K562 (cell line): ENCODE measurements at regions not wholly inside any gene's neighbourhood (a gene's known extent, or its start where the extent isn't known, plus 50 kb on each side); places are given as distances from the start of the nearest gene placed in this dataset.
A peak's percentile ranks its signal among the peaks of the same experiment; 100 is the strongest.

ENCODE experiments used
- ATAC-seq: fragments of 200-7000 bp; cut with Tn5 transposase; 3 replicates; pipeline ENCODE4 v1.9.1; 2020; ENCODE audit warnings: moderate library complexity
- BruUV-seq: library from RNA; stranded (reverse); fragments of 400-500 nt; replicated peaks from 2 replicates; lab custom pipeline; 2021; lab: Mats Ljungman, UMichigan
- CTCF ChIA-PET: fragments of 300-600 bp; formaldehyde crosslinking; extraction: SDS; loops from one replicate; lab custom pipeline; 2021; ENCODE audit warnings: low intra/inter-chr PET ratio; lab: Yijun Ruan, JAX
- POLR2A ChIA-PET: fragments of 300-600, 350-650 bp; sonication (Branson Sonifier 250); formaldehyde crosslinking; extraction: SDS; loops from one replicate; lab custom pipeline; 2021; ENCODE audit warnings: antibody characterized with exemption, inconsistent platforms; lab: Yijun Ruan, JAX
- DNase-seq, 4 experiments: peaks; one replicate each; pipeline versions ENCODE4 v3.0.0 to v3.0.0-alpha.2; 2011 to 2018; ENCODE audit warnings: low spot score in 3 of 4, mixed read lengths in 3 of 4; ENCODE audit errors: extremely low read depth in 1 of 4
- FAIRE-seq: peaks from 2 replicates; lab custom pipeline; 2011; peaks lifted over from hg19 to GRCh38; lab: Jason Lieb, UNC
- H2AFZ ChIP-seq: 2 replicates; pipeline ENCODE4 v1.6.0; 2011; ENCODE audit warnings: low read depth, low read length, control low read depth, inconsistent platforms
- H3K27ac ChIP-seq: fragments of 200-600 bp; 3 replicates; pipeline ENCODE4 v1.8.0; 2011; ENCODE audit warnings: low read depth, mild to moderate bottlenecking, control low read depth, inconsistent platforms, low read length, moderate library complexity, mixed read lengths; ENCODE audit errors: extremely low read depth
- H3K27me3 ChIP-seq, 2 experiments: fragments of 300-600 bp in 1 of 2; 2 replicates in 1 of 2; 3 replicates in 1 of 2; pipeline versions ENCODE4 v1.6.0 to v1.8.0; 2011; ENCODE audit warnings: inconsistent platforms in 2 of 2, low read length in 2 of 2, mild to moderate bottlenecking in 1 of 2, mixed read lengths in 1 of 2, moderate library complexity in 1 of 2; ENCODE audit not compliant: control insufficient read depth in 2 of 2, insufficient read depth in 2 of 2
- H3K36me3 ChIP-seq: fragments of 300-600 bp; 3 replicates; pipeline ENCODE4 v1.8.0; 2011; ENCODE audit warnings: mild to moderate bottlenecking, low read length, inconsistent platforms; ENCODE audit not compliant: control insufficient read depth, insufficient read depth
- H3K4me1 ChIP-seq, 2 experiments: fragments of 200-600 bp in 1 of 2; replicated peaks in 1 of 2; 2 replicates in 1 of 2; 3 replicates in 1 of 2; pipeline versions ENCODE4 v1.5.1 to v1.8.0; 2011; ENCODE audit warnings: inconsistent platforms in 2 of 2, low read length in 2 of 2, mild to moderate bottlenecking in 1 of 2, mixed read lengths in 1 of 2, moderate library complexity in 1 of 2; ENCODE audit not compliant: control insufficient read depth in 2 of 2, insufficient read depth in 2 of 2
- H3K4me2 ChIP-seq: 2 replicates; pipeline ENCODE4 v1.6.1; 2011; ENCODE audit warnings: low read length, control low read depth, inconsistent platforms, mixed read lengths; ENCODE audit not compliant: insufficient read depth
- H3K4me3 ChIP-seq: fragments of 200-600 bp; sonication (generic), shearing (Covaris generic); 2 replicates; pipeline ENCODE4 v1.5.1; 2016; ENCODE audit warnings: control low read depth, inconsistent platforms
- H3K79me2 ChIP-seq: fragments of 200-600 bp; 3 replicates; pipeline ENCODE4 v1.8.0; 2011; ENCODE audit warnings: low read length, inconsistent platforms; ENCODE audit not compliant: control insufficient read depth, insufficient read depth
- H3K9ac ChIP-seq, 2 experiments: 2 replicates each; pipeline versions ENCODE4 v1.6.0 to v1.6.1; 2011; ENCODE audit warnings: low read depth in 2 of 2, low read length in 2 of 2, control low read depth in 1 of 2, inconsistent platforms in 1 of 2, mild to moderate bottlenecking in 1 of 2, mixed read lengths in 1 of 2; ENCODE audit not compliant: insufficient read depth in 1 of 2
- H3K9me1 ChIP-seq: one replicate; pipeline ENCODE4 v1.6.0; 2011; ENCODE audit warnings: inconsistent platforms, mild to moderate bottlenecking, low read length, moderate library complexity; ENCODE audit not compliant: control insufficient read depth, insufficient read depth
- H3K9me3 ChIP-seq: replicated peaks from 2 replicates; pipeline ENCODE4 v1.5.1; 2011; ENCODE audit warnings: low read depth, low read length, inconsistent platforms; ENCODE audit not compliant: control insufficient read depth, insufficient read depth
- H4K20me1 ChIP-seq: replicated peaks from 2 replicates; pipeline ENCODE4 v1.6.1; 2011; ENCODE audit warnings: low read length, inconsistent platforms, mixed read lengths; ENCODE audit not compliant: control insufficient read depth, insufficient read depth
- ATF1 ChIP-seq, 2 experiments: fragments of 450-650 bp in 1 of 2; IDR thresholded peaks; 2 replicates each; pipeline ENCODE4 v1.6.1; 2016; ENCODE audit warnings: missing compliant biosample characterization in 1 of 2, missing genetic modification characterization in 1 of 2
- ATF7 ChIP-seq: fragments of 450-650 bp; IDR thresholded peaks from 2 replicates; pipeline ENCODE4 v1.7.1; 2014; ENCODE audit warnings: mild to moderate bottlenecking, moderate library complexity
- BCLAF1 ChIP-seq, 2 experiments: fragments of 450-650 bp in 1 of 2; IDR thresholded peaks; 2 replicates each; pipeline ENCODE4 v1.6.1; 2011 to 2017; ENCODE audit warnings: low read depth in 2 of 2, antibody characterized with exemption in 1 of 2, borderline replicate concordance in 1 of 2, low read length in 1 of 2, mild to moderate bottlenecking in 1 of 2, mixed read lengths in 1 of 2; ENCODE audit not compliant: control insufficient read depth in 1 of 2
- CXXC5 ChIP-seq: fragments of 250-450 bp; sonication (Bioruptor Pico); IDR thresholded peaks from 2 replicates; pipeline ENCODE4 v1.8.0; 2022; ENCODE audit warnings: inconsistent platforms, mild to moderate bottlenecking, moderate library complexity
- ETV5 ChIP-seq: sonication (generic); formaldehyde crosslinking; IDR thresholded peaks from 2 replicates; pipeline ENCODE4 v1.4.0; 2020; ENCODE audit warnings: low read depth, mild to moderate bottlenecking, missing genetic modification reagents
- HDAC1 ChIP-seq, 2 experiments: fragments of 450-650 bp; IDR thresholded peaks; 2 replicates each; pipeline ENCODE4 v1.6.1; 2016 to 2017; ENCODE audit warnings: inconsistent platforms in 1 of 2, mild to moderate bottlenecking in 1 of 2, moderate library complexity in 1 of 2
- HDAC2 ChIP-seq: fragments of 450-650 bp; IDR thresholded peaks from 2 replicates; pipeline ENCODE4 v1.6.1; 2016; ENCODE audit warnings: mild to moderate bottlenecking
- JUN ChIP-seq, 2 experiments: sonication (generic) in 1 of 2; formaldehyde crosslinking in 1 of 2; IDR thresholded peaks; 2 replicates each; pipeline versions ENCODE4 v1.6.1 to v1.8.0; 2012 to 2022; ENCODE audit warnings: borderline replicate concordance in 2 of 2, mild to moderate bottlenecking in 2 of 2, improper control_type of control experiment in 1 of 2, low read depth in 1 of 2, low read length in 1 of 2, missing genetic modification reagents in 1 of 2
- KDM1A ChIP-seq, 2 experiments: fragments of 450-650 bp; IDR thresholded peaks; 2 replicates each; pipeline ENCODE4 v1.6.1; 2016; ENCODE audit warnings: mild to moderate bottlenecking in 2 of 2
- MECOM ChIP-seq: fragments of 250-450 bp; sonication (Bioruptor Pico); IDR thresholded peaks from 2 replicates; pipeline ENCODE4 v1.8.0; 2022; ENCODE audit warnings: inconsistent platforms
- NONO ChIP-seq, 2 experiments: fragments of 200-400 bp in 1 of 2; fragments of 450-650 bp in 1 of 2; formaldehyde crosslinking in 1 of 2; IDR thresholded peaks; 2 replicates each; pipeline ENCODE4 v1.6.1; 2017; ENCODE audit warnings: low read depth in 2 of 2, mild to moderate bottlenecking in 2 of 2, moderate library complexity in 2 of 2, low read length in 1 of 2
- RCOR1 ChIP-seq, 2 experiments: IDR thresholded peaks; 2 replicates each; pipeline ENCODE4 v1.6.1; 2012; ENCODE audit warnings: low read depth in 2 of 2, low read length in 2 of 2, borderline replicate concordance in 1 of 2, improper control_type of control experiment in 1 of 2
- SMARCA4 ChIP-seq: fragments of 450-650 bp; IDR thresholded peaks from 2 replicates; pipeline ENCODE4 v1.6.1; 2016
- TEAD4 ChIP-seq, 2 experiments: sonication (generic) in 1 of 2; formaldehyde crosslinking in 1 of 2; IDR thresholded peaks; 2 replicates each; pipeline versions ENCODE4 v1.6.1 to v1.8.0; 2012 to 2022; ENCODE audit warnings: borderline replicate concordance in 1 of 2, inconsistent platforms in 1 of 2, low read length in 1 of 2, mild to moderate bottlenecking in 1 of 2, missing genetic modification reagents in 1 of 2
- ZMIZ1 ChIP-seq, 2 experiments: fragments of 150-350 bp in 1 of 2; IDR thresholded peaks; 2 replicates each; pipeline ENCODE4 v1.6.1; 2012 to 2016; ENCODE audit warnings: low read depth in 2 of 2, low read length in 2 of 2, mild to moderate bottlenecking in 1 of 2, moderate library complexity in 1 of 2
- WGBS: fragments of 100-300 bp; shearing (Covaris generic); methylation state at CpG from one replicate; pipeline ENCODE4 v1.1.6; 2016; ENCODE audit warnings: low coverage, mixed read lengths; ENCODE audit not compliant: insufficient coverage; ENCODE audit errors: missing lambda C conversion rate; 5-methylcytosine and 5-hydroxymethylcytosine counted together
- in situ Hi-C: fragments of 300-500 bp; cut with MboI; formaldehyde crosslinking; loops from 4 replicates; pipeline ENCODE4 v1.15.0; 2018; ENCODE audit warnings: inconsistent platforms, mixed read lengths
- intact Hi-C: fragments of 100-400 bp; cut with micrococcal nuclease; formaldehyde crosslinking; loops from 2 replicates; pipeline ENCODE4 v1.14.2; 2022

- Histone ChIP-seq H3K4me2 (no peak overlapping the region), H3K27ac (no peak overlapping the region), H3K4me1 (peaks cover 0 to 3% of the 10 kb centered on the region in 2 experiments; a peak in 2 of 5 replicates), H2AFZ (no peak overlapping the region), H3K9ac (no peak overlapping the region), H4K20me1 (no peaks in the 10 kb centered on the region), H3K79me2 (no peaks in the 10 kb centered on the region), H3K9me1 (no peaks in the 10 kb centered on the region), H3K36me3 (no peaks in the 10 kb centered on the region), H3K9me3 (no peaks in the 10 kb centered on the region), H3K4me3 (no peak overlapping the region), H3K27me3 (no peaks in the 10 kb centered on the region)
- DNase-seq (peak in 3 of 4 experiments; percentile 16 to 60 (median 31)), ATAC-seq (peak; percentile 50), FAIRE-seq (peak; percentile 15)
- no TSS peak for BruUV-seq
- POLR2A ChIA-PET: interaction anchor here (0.6 to 0.9 kb wide), 3 partner anchors 26 to 148 kb away, joined by 3 to 5 read pairs (median 5); no protein-coding TSS in a partner anchor
- 0% methylated on average over 3 of the region's 3 CpGs for WGBS
- intact Hi-C loops: no loop called here
- in situ Hi-C loops: no loop called here
- CTCF ChIA-PET: no interaction called here
- no peak for TF ChIP-seq BCLAF1 (IDR thresholded peaks at IDR 0.05; ENCODE audit: borderline replicate concordance in 1 of 2, control insufficient read depth in 1 of 2, low read depth in 2 of 2, low read length in 1 of 2)
- peak; percentile 88 for TF ChIP-seq SMARCA4
- peak in 1 of 2 experiments; percentile 54; a peak in 1 of 4 replicates for TF ChIP-seq HDAC1 (IDR thresholded peaks at IDR 0.05)
- peak; percentile 62; the same call in 1 of the 2 replicates for TF ChIP-seq JUN (IDR thresholded peaks at IDR 0.05; ENCODE audit: borderline replicate concordance, low read depth, low read length)
- TF ChIP-seq JUN (CRISPR knock-in tag; IDR thresholded peaks at IDR 0.05; ENCODE audit: borderline replicate concordance): no peak
- TF ChIP-seq ETV5 (CRISPR knock-in tag): no peak
- no peak for TF ChIP-seq NONO (IDR thresholded peaks at IDR 0.05; ENCODE audit: low read depth in 2 of 2, low read length in 1 of 2)
- TF ChIP-seq RCOR1 (IDR thresholded peaks at IDR 0.05; ENCODE audit: borderline replicate concordance in 1 of 2, low read depth in 2 of 2, low read length in 2 of 2): peak in 1 of 2 experiments; percentile 91; a peak in 2 of 4 replicates
- TF ChIP-seq KDM1A (IDR thresholded peaks at IDR 0.05): peak; percentile 62 to 78; a peak in 3 of 4 replicates
- peak in 1 of 2 experiments; percentile 72; a peak in 1 of 4 replicates for TF ChIP-seq ZMIZ1 (IDR thresholded peaks at IDR 0.05; ENCODE audit: low read depth in 2 of 2, low read length in 2 of 2)
- peak; percentile 93 for TF ChIP-seq MECOM (CRISPR knock-in tag)
- 0 out of 2 replicates have a peak, but pooled peaks have one; percentile 18 for TF ChIP-seq CXXC5 (CRISPR knock-in tag)
- 0 out of 2 replicates have a peak, but pooled peaks have one; percentile 34 for TF ChIP-seq ATF7
- TF ChIP-seq ATF1 (CRISPR knock-in tag; IDR thresholded peaks at IDR 0.05): no peak
- TF ChIP-seq ATF1 (tag; IDR thresholded peaks at IDR 0.05): 0 out of 2 replicates have a peak, but pooled peaks have one; percentile 18
- TF ChIP-seq HDAC2: 0 out of 2 replicates have a peak, but pooled peaks have one; percentile 68
- TF ChIP-seq TEAD4 (IDR thresholded peaks at IDR 0.05; ENCODE audit: low read length): peak; percentile 86
- TF ChIP-seq TEAD4 (CRISPR knock-in tag; IDR thresholded peaks at IDR 0.05; ENCODE audit: borderline replicate concordance): no peak
Measured at GRCh38 chr16:65672960-65673359, 551.1 kb upstream of the CDH11 start.
